GM12873 (cell line): ENCODE measurements at regions not wholly inside any gene's neighbourhood (a gene's known extent, or its start where the extent isn't known, plus 50 kb on each side); places are given as distances from the start of the nearest gene placed in this dataset.

Experiments
- TF ChIP-seq, protein P1 (sequence below): IDR thresholded peaks from 2 replicates; pipeline ENCODE4 v1.5.1; 2012; ENCODE audit warnings: low read depth, mild to moderate bottlenecking, moderate library complexity, low read length, control low read depth; ENCODE audit not compliant: insufficient read depth; ENCODE audit errors: missing control alignments

DNA sequence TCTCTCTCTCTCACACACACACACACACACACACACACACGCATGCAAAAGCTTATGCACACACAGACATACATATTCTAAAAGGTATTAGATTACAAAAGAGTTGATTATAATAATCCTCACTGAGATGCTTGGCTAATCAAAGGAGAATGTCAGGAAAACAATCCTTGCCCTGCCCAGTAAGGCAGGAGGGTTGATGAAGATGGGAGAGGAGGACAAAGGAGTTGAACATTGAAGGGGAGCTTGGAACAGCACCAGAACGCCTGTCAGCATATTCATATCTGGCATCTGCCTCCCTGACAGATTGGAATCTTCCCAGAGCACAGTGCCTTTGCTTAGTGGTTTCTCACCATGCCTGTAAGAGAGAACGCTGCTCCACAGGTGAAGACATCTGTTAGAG, 68.6 kb upstream of the PALMD start:
- TF ChIP-seq, protein P1, sequence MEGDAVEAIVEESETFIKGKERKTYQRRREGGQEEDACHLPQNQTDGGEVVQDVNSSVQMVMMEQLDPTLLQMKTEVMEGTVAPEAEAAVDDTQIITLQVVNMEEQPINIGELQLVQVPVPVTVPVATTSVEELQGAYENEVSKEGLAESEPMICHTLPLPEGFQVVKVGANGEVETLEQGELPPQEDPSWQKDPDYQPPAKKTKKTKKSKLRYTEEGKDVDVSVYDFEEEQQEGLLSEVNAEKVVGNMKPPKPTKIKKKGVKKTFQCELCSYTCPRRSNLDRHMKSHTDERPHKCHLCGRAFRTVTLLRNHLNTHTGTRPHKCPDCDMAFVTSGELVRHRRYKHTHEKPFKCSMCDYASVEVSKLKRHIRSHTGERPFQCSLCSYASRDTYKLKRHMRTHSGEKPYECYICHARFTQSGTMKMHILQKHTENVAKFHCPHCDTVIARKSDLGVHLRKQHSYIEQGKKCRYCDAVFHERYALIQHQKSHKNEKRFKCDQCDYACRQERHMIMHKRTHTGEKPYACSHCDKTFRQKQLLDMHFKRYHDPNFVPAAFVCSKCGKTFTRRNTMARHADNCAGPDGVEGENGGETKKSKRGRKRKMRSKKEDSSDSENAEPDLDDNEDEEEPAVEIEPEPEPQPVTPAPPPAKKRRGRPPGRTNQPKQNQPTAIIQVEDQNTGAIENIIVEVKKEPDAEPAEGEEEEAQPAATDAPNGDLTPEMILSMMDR = no peak

GRCh38 chr1:99579691-99580172, 66.2 kb upstream of the PALMD start:
- TF ChIP-seq, protein P1 = no peak

DNA sequence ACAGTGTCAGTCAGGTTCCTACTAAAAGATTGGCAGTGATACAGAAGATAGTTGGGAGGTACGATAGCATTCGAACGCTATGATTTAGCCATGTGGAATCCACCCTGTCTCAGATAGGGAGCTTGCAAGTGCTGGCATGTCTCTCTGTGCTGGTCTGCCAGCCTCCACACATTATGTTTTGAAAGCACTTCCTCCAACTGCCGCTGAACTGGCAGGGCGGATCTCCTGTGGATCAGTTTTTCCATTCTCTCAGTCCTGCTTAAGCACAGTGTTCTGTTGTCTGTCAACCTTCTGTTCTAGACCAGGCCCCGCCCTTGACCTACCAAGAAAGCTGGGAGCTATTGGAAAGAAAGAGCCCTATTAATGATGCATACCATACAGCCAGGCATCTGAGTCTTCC, 65.5 kb upstream of the PALMD start:
- TF ChIP-seq, protein P1 = no peak

DNA sequence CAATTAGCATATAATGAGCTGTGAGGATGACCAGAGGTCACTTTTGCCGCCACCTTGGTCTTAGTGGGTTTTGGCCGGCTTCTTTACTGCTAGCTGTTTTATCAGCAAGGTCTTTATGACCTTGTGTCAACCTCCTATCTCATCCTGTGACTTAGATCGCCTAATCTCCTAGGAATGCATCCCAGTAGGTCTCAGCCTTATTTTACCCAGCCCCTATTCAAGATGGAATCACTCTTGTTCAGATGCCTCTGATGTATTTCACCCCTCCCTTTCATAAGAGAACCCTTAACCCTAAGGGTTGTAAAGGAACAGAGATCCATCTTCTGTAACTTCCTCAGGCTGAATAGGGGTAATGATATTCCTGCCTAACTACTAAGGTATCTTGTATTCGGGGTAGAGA, 58.9 kb upstream of the PALMD start:
- TF ChIP-seq, protein P1 = no peak

DNA sequence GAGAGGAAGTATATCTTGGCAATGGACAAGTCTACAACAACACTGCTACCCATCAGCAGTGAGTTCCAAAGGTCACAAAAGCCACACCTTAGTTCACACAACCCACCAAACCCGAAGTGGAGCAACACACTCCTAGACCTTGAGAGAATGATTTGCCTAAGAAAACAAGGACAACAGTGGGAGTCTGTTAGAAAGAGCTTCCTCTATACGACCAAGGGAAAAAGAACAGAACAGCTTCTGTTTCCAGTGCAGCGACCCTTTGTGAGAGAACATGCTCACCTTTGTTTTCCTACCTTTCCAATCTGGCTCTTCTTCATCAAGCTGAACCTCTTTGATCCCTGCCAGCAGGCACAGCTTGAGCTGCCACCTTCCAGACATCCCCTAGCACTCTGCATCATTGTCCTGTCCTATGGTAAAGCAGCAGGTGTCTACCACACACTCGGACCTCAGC, 56.7 kb upstream of the PALMD start:
- TF ChIP-seq, protein P1 = no peak

DNA sequence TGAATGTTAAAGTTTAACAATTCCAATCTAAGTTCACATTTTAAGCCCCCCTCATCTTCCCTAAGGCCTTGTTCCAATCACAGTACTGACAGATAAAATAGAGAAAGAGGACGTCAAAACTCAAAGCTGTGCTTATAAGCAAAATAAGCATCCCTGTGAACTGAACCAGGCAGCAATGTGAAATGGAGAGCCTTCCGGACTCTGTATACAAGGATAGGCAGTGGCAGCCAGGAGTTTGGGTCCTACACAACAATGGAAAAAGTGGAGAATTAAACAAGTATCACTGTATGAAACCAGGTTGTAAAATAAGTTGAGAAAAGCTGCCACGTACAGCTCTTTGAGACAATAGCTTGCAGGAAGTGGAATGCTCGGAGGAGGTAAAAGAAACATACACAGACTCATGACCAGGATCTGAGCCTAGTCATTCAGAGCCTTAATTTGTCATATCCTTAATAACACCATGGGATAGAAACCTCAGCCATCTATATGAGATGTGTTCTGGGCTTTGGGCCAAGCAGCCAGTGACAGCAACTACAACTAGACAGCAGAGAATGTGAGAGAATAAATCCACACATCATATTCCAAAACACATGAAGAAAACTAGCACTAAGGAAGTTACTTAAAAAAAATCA, 55.2 kb upstream of the PALMD start:
- TF ChIP-seq, protein P1 = no peak

DNA sequence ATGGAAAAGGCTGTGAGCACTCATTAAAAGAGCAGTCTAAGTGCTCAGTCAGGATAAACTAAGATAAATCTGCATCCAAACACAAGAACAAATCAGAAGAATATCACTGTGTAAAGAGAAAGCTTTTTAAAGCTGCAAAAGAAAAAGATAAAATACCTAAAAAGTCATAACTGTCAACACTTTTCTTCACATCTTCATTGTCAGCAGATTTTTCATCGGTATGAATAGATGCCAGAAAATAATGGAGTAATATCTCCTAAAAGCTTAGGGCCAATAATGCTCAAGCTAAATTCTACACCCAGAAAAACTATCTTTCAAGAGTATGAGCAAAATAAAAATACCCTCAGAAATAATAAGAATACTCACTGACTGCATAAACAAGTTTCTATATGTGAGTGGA, 54.0 kb upstream of the PALMD start:
- TF ChIP-seq, protein P1 = no peak

DNA sequence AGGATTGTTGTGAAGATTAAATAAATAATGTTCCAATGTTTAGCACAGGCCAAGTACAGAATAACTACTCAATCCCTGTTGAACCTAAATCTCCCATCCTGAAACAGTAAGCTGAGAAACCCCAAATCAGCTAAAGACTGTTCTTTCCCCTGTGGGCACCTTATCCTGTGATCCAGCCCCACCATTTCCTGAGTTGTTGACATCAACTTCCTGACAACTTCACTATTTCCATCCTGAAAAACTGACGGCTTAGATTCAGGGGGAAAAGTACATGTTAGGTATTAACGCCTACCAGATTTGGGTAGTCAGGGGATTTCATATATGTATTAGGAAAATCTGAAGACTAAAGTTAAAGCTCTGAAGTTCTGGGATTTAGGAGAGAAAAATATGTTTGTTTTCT, 51.7 kb upstream of the PALMD start:
- TF ChIP-seq, protein P1 = no peak
